Peyer's patch (tissue), 4 donors: ENCODE measurements at regions not wholly inside any gene's neighbourhood (a gene's known extent, or its start where the extent isn't known, plus 50 kb on each side); places are given as distances from the start of the nearest gene placed in this dataset.

Experiments used
- CTCF ChIP-seq, 6 experiments: fragments of 450-650 bp in 4 of 6; fragments of 200-600 bp in 2 of 6; sonication (generic) in 1 of 6; IDR thresholded peaks; one replicate each; pipeline ENCODE4 v1.5.1; 2017 to 2019; ENCODE audit warnings: antibody characterized with exemption in 6 of 6, mild to moderate bottlenecking in 3 of 6, moderate library complexity in 1 of 6
- POLR2A ChIP-seq, 2 donors: fragments of 450-650 bp; IDR thresholded peaks; one replicate each; pipeline ENCODE4 v1.5.1; 2017; ENCODE audit warnings: antibody characterized with exemption in 2 of 2, mild to moderate bottlenecking in 2 of 2, moderate library complexity in 2 of 2

DNA sequence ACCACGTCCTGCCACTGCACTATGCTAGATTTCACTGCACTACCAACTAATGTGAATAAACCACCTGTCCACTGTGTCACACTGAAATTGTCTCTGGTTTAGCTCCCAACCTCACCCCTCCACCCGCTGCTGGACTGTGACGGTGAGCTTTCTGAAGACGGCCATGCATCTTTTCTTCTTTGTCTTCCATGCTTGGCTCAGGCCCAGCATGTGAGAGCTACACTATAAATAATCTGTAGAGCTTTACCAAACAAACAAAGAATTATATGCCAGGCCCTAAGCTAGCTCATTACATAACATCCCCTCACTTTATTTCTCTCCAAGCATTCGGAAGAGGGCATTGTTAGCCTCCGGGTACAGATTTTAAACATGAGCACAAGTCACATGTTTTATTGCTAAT lies 633.2 kb downstream of the TNS3 start:
- TF ChIP-seq CTCF (IDR thresholded peaks at IDR 0.05): no peak
- TF ChIP-seq POLR2A (IDR thresholded peaks at IDR 0.05): no peak
